ENCODE measurements at regions not wholly inside any gene's neighbourhood (a gene's known extent, or its start where the extent isn't known, plus 50 kb on each side); places are given as distances from the start of the nearest gene placed in this dataset.

GRCh38 chr2:217220228-217221013, 360.6 kb upstream of the TNP1 start:
- peak; percentile 29 for DNase-seq

GRCh38 chr2:217219164-217219520, 359.3 kb upstream of the TNP1 start:
- DNase-seq, result no peak

GRCh38 chr2:217218269-217219163, 358.7 kb upstream of the TNP1 start:
- no peak for DNase-seq

GRCh38 chr2:217216982-217217381, 357.1 kb upstream of the TNP1 start:
- DNase-seq, result no peak

- no peak for DNase-seq
Measured at GRCh38 chr2:217216316-217216715, 356.5 kb upstream of the TNP1 start.

GRCh38 chr2:217215877-217216276, 356.0 kb upstream of the TNP1 start:
- no peak for DNase-seq

- no peak for DNase-seq
Measured at GRCh38 chr2:217208867-217209266, 349.0 kb upstream of the TNP1 start.

GRCh38 chr2:217207699-217208010, 347.8 kb upstream of the TNP1 start:
- DNase-seq, result no peak

GRCh38 chr2:217206907-217207698, 347.2 kb upstream of the TNP1 start:
- DNase-seq, result no peak

- DNase-seq, result no peak
Measured at GRCh38 chr2:217206016-217206725, 346.3 kb upstream of the TNP1 start.

GRCh38 chr2:217204358-217204757, 344.5 kb upstream of the TNP1 start:
- DNase-seq, result no peak

GRCh38 chr2:217203086-217203485, 343.2 kb upstream of the TNP1 start:
- no peak for DNase-seq

- no peak for DNase-seq
Measured at GRCh38 chr2:217199255-217199630, 339.4 kb upstream of the TNP1 start.

GRCh38 chr2:217195658-217196446, 336.0 kb upstream of the TNP1 start:
- no peak for DNase-seq

GRCh38 chr2:217195016-217195415, 335.2 kb upstream of the TNP1 start:
- DNase-seq, result no peak

- no peak for DNase-seq
Measured at GRCh38 chr2:217193431-217194340, 333.8 kb upstream of the TNP1 start.

GRCh38 chr2:217192366-217192765, 332.5 kb upstream of the TNP1 start:
- DNase-seq, result no peak

GRCh38 chr2:217189747-217190146, 329.9 kb upstream of the TNP1 start:
- DNase-seq, result no peak

- DNase-seq, result no peak
Measured at GRCh38 chr2:217189131-217189530, 329.3 kb upstream of the TNP1 start.

- DNase-seq, result peak; percentile 82
Measured at GRCh38 chr2:217186668-217187159, 326.9 kb upstream of the TNP1 start.

Data from hindlimb muscle (tissue), 1 donor.